GM12873 (cell line): ENCODE measurements at regions not wholly inside any gene's neighbourhood (a gene's known extent, or its start where the extent isn't known, plus 50 kb on each side); places are given as distances from the start of the nearest gene placed in this dataset.

Experiments used
- TF ChIP-seq, protein P1 (sequence below): IDR thresholded peaks from 2 replicates; pipeline ENCODE4 v1.5.1; 2012; ENCODE audit warnings: low read depth, mild to moderate bottlenecking, moderate library complexity, low read length, control low read depth; ENCODE audit not compliant: insufficient read depth; ENCODE audit errors: missing control alignments

DNA sequence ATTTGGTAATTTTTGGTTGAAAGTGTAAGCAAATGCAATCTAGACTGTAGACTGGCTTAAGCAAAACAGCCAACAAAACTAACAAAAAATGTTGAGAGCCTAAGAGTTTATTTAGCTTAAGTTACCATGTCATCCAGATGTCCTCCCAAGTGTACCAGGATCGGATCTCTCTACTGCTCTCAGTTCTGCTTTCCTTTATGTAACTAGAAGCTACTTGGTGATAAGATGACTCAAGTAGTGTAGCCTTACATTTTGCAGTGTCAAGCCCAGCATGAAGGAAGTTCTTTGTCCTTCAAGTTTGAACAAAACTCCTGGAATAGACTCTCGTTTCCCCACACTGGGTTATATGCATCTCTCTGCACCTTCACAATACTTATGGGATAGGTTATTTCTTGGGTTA is 1500.0 kb downstream of the STIM2 start:
- TF ChIP-seq, protein P1, sequence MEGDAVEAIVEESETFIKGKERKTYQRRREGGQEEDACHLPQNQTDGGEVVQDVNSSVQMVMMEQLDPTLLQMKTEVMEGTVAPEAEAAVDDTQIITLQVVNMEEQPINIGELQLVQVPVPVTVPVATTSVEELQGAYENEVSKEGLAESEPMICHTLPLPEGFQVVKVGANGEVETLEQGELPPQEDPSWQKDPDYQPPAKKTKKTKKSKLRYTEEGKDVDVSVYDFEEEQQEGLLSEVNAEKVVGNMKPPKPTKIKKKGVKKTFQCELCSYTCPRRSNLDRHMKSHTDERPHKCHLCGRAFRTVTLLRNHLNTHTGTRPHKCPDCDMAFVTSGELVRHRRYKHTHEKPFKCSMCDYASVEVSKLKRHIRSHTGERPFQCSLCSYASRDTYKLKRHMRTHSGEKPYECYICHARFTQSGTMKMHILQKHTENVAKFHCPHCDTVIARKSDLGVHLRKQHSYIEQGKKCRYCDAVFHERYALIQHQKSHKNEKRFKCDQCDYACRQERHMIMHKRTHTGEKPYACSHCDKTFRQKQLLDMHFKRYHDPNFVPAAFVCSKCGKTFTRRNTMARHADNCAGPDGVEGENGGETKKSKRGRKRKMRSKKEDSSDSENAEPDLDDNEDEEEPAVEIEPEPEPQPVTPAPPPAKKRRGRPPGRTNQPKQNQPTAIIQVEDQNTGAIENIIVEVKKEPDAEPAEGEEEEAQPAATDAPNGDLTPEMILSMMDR, result no peak

DNA sequence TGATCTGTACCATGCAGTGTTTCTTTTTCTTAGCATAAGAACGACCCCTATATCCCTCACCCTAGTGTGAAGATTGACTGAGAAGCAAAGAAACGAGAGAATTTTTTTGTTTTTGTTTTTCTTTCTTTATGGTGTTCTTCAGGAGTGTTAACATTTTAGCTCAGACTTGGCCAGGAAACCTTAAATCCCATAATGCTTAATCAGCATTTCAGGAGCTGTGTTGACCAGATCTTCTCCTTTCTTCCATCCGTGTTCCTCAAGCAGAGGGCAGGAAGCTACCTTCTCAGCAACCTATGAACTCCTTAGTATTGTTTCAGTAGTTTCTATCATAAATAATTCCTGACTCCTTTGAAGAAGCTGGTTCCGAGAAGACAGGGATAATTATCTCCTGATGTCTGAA is 1501.5 kb downstream of the STIM2 start:
- TF ChIP-seq, protein P1, result no peak

DNA sequence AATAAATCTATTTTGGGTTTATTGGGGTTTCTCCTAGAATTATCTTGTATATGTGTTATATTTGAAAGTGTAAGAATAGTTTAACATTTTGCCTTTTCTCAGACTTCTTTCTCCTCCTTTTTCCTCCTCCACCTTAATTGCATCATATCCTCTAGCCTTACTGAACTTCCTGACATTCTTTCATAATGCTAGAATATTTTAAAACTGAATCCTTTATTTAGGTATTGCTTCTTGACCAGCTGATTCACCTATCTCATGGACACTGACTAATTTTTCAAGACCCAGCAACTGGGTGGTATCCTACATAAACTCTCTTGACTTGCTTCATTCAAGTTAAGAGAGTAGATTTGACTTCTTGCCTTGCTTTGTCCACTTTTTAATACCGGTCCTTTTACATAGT is 1508.9 kb downstream of the STIM2 start:
- TF ChIP-seq, protein P1, result no peak

DNA sequence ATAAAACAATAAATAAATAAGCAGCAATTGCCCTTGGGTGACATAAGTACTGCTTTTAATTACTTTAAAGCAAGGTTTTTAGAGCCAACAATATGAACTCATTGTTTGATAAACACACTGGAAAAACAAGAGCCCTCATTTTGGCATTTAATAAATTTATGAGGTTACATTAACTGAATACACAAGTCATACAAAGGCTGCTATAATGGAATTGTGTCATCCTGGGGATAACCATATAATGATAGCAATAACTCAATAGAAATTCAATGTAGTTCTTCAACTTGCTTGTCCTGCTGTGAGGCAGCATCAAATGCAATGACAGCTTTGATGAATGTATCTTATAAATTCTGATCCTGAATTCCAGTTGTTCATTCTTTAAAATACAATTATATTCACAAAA is 1512.5 kb downstream of the STIM2 start:
- TF ChIP-seq, protein P1, result no peak

DNA sequence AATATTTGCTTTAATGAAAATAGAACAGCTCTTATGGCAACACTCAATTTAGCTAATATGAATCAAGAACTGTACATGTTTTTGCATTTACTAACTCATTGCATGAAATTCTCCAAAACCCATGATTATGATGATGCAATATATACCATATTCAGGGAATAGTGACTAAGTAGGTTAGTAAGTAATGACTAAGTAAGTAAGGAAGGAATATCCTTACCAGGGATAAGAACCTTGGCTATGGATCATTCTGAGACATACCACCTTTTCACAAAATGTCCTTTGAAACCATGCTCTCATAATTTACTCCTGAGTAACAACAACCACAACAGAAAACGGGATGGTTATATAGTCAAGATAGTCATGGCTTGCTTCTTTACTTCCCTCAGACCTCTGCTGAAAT is 1513.0 kb downstream of the STIM2 start:
- TF ChIP-seq, protein P1, result no peak

DNA sequence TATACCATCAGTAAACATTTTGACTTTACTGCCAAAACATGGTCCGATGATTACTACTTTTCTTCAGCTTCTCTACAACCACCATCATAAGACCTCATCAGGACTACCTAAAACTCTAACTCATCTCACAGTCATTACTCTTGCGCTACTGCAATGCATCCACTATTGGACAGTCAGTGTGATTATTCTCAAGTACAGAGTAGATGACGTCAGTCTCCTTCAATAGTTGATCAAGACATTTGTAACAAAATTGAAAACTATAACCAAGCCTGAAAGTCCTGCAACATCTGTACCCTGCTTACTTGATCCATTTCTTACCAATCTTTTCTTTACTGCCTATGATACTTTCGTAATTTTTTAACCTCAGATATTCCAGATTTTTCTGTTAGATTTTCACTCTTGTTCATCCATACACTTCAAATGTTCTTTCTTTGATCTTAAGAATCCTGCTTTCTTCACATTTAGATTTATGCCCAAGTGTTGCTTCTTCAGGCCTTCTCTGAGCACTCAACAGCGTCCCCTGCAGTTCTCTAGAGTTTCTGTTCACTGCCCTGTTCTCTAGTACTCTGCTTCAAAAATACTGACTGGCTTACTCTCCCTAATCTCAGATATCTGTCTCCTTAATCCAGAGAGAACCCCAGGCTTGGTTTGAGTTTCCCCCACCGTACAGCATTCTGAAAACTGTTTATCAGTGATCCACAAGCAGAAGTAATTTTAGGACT is 1517.6 kb downstream of the STIM2 start:
- TF ChIP-seq, protein P1, result no peak

DNA sequence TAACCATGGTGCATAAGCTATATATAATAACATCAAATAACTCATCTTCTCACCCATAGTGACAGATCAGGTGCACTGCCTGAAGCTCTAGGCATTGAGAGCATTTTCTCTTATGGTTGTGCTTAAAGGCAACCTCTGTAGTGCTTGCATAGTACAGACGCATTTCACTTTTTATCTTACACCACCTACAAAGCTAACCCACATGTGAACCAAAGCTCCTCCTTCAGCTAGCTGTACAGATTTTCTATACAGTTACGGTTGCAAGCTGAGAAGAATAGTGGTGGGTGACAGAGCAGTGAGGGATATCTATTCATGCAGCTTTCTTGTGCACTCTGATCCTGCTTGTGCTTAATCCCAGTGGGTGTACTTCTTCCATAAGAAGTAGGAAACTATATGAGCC is 1525.2 kb downstream of the STIM2 start:
- TF ChIP-seq, protein P1, result no peak
